Islet precursor cell (in vitro differentiated cells): ENCODE measurements at regions not wholly inside any gene's neighbourhood (a gene's known extent, or its start where the extent isn't known, plus 50 kb on each side); places are given as distances from the start of the nearest gene placed in this dataset.
"Not testable (repeated sequence)": the region's sequence is repeated elsewhere in the genome, so short reads cannot be mapped to it uniquely, and the experiment has no call there.

Experiments used
- DNase-seq: peaks from one replicate; pipeline ENCODE4 v3.0.0-alpha.2; 2018

GRCh38 chr7:49618028-49618427 is 155.4 kb upstream of the VWC2 start:
- no peak for DNase-seq

GRCh38 chr7:49623943-49624342 is 149.5 kb upstream of the VWC2 start:
- DNase-seq, result no peak

GRCh38 chr7:49624611-49625010 is 148.8 kb upstream of the VWC2 start:
- DNase-seq, result no peak

GRCh38 chr7:49630513-49630912 is 142.9 kb upstream of the VWC2 start:
- no peak for DNase-seq

DNA sequence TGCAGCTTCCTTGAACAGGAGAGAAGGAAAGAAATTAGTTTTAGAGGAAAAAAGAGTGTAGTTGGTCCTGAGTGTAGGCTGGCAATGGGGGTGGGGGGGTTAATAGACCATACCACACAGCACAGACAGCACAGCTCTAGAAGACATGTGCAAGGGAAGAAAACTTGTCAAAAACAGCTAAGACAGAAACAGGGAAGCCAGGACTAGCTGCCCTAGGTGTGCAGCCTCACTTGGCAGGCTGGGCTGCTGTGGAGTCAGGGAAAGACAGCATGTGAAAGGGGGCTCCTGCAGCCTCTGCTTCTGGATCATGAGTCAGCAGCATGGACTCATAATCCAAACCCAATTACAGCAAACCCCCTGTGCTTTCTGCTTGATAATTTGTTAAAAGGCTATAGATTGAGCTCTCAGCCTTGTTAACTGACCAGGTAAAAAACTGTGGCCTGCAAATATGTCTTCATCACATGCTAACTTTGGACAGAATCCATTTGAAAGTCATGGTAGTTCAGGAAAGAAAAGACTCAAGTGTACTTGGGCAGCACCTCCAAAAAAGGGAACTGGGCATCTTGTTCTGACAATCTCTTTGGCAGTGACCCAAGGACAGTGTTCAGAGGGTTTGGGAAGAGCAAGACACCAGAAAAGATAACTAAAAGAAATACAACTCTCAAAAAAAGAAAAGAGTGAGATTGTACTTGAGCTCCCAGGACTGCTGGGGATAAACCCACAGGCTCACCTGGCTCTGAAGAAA is 142.2 kb upstream of the VWC2 start:
- DNase-seq, result no peak

GRCh38 chr7:49631960-49632359 is 141.5 kb upstream of the VWC2 start:
- DNase-seq, result no peak

GRCh38 chr7:49635800-49636199 is 137.6 kb upstream of the VWC2 start:
- DNase-seq, result no peak

GRCh38 chr7:49636400-49636799 is 137.0 kb upstream of the VWC2 start:
- no peak for DNase-seq

DNA sequence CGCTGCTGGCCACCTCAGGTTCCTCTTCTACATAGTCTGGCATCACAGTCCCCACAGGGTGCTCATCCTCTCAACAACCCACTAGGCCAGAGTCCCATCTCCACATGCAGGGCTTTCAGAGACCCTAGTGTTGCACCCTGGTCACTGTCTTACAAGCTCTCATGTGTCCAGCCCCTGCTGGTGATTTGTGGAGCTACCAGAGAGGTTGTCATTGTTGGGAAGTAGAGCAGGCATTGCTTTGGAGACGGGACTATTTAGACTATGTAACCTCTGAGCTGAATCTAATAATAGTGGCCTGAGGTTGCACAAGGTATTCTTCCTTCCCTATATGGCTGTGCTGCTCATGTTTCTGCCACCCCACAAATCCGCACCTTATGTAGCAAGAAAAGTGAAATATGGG is 135.3 kb upstream of the VWC2 start:
- no peak for DNase-seq

- no peak for DNase-seq
These were observed 134.3 kb upstream of the VWC2 start for GRCh38 chr7:49639068-49639593.

- DNase-seq, result no peak
These were observed 133.6 kb upstream of the VWC2 start for GRCh38 chr7:49639808-49640207.

DNA sequence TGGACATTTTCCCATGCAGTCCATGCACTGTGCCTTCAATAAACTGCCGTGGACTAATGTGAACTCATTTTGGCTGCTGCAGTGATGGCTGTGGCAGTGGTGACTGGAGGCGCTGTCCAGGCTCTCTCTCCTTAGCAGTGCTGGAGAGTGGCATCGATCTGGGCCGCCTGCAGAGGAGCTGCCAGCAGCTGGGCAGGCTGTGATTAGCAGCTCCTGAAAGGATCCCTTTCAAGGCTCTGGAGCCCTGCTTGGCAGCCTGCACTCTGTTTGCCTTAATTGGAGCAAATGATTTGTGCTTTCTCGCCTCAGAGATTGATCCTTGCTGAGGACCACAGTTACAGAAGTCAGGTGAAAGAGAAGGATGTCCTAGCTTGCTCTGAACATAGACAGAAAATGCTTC is 130.1 kb upstream of the VWC2 start:
- DNase-seq, result peak; percentile 57

- DNase-seq, result no peak
These were observed 129.7 kb upstream of the VWC2 start for GRCh38 chr7:49643736-49644135.

- DNase-seq, result peak; percentile 80
These were observed 128.9 kb upstream of the VWC2 start for GRCh38 chr7:49644396-49645166.

- DNase-seq, result no peak
These were observed 128.1 kb upstream of the VWC2 start for GRCh38 chr7:49645296-49645695.

- DNase-seq, result no peak
These were observed 113.2 kb upstream of the VWC2 start for GRCh38 chr7:49660170-49660783.

- no peak for DNase-seq
These were observed 112.5 kb upstream of the VWC2 start for GRCh38 chr7:49660976-49661375.

DNA sequence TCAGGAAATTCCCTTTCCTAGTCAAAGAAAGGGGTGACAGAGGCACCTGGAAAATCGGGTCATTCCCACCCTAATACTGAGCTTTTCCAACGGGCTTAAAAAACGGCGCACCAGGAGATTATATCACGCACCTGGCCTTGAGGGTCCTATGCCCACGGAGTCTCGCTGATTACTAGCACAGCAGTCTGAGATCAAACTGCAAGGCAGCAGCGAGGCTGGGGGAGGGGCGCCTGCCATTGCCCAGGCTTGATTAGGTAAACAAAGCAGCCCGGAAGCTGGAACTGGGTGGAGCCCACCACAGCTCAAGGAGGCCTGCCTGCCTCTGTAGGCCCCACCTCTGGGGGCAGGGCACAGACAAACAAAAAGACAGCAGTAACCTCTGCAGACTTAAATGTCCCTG is 107.5 kb upstream of the VWC2 start:
- DNase-seq, result not testable (repeated sequence)

DNA sequence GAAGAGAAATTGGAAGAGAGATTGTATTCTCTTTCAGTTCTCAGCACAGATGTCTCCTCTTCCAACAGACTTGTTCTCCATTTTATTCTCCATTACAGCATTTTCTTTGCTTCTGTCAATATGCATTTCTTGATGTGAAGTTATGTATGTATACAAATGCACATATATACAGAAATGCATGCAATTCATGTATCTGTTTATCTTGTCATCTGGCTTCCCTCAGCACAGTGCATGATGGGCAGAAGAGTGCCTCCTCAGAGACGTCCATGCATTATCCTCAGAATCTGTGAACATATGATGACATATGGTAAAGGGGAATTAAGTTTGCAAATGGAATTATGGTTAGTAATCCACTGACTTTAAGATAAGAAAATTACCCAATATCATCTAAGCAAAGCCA is 106.7 kb upstream of the VWC2 start:
- DNase-seq, result no peak

GRCh38 chr7:49669285-49669684 is 104.2 kb upstream of the VWC2 start:
- no peak for DNase-seq

GRCh38 chr7:49669692-49670260 is 103.7 kb upstream of the VWC2 start:
- DNase-seq, result no peak

GRCh38 chr7:49670991-49671390 is 102.4 kb upstream of the VWC2 start:
- DNase-seq, result peak; percentile 79

GRCh38 chr7:49692516-49692915 is 80.9 kb upstream of the VWC2 start:
- DNase-seq, result no peak
